Uterus (tissue), 2 donors: ENCODE measurements at regions not wholly inside any gene's neighbourhood (a gene's known extent, or its start where the extent isn't known, plus 50 kb on each side); places are given as distances from the start of the nearest gene placed in this dataset.

Experiments
- CTCF ChIP-seq, 4 experiments: fragments of 200-600 bp in 2 of 4; fragments of 450-650 bp in 2 of 4; sonication (generic) in 2 of 4; IDR thresholded peaks; one replicate each; pipeline ENCODE4 v1.5.1; 2016 to 2019; ENCODE audit warnings: antibody characterized with exemption in 4 of 4, mild to moderate bottlenecking in 2 of 4, moderate library complexity in 1 of 4
- POLR2A ChIP-seq, 2 donors: fragments of 450-650 bp; IDR thresholded peaks; one replicate each; pipeline ENCODE4 v1.6.1; 2016; ENCODE audit warnings: antibody characterized with exemption in 2 of 2, mild to moderate bottlenecking in 1 of 2, moderate library complexity in 1 of 2

- TF ChIP-seq CTCF (IDR thresholded peaks at IDR 0.05) (no peak), POLR2A (IDR thresholded peaks at IDR 0.05) (no peak)
Observed at GRCh38 chr16:55189224-55189623, 134.8 kb upstream of the IRX6 start.
